AG20443 (cell line): ENCODE measurements at regions not wholly inside any gene's neighbourhood (a gene's known extent, or its start where the extent isn't known, plus 50 kb on each side); places are given as distances from the start of the nearest gene placed in this dataset.

Experiments used
- DNase-seq: peaks from one replicate; pipeline ENCODE4 v3.0.0; 2012; ENCODE audit warnings: low spot score, mixed read lengths

GRCh38 chr13:103349211-103349980 lies 283.2 kb upstream of the SLC10A2 start:
- DNase-seq, result no peak

- no peak for DNase-seq
Observed at GRCh38 chr13:103335241-103335640, 269.0 kb upstream of the SLC10A2 start.

DNA sequence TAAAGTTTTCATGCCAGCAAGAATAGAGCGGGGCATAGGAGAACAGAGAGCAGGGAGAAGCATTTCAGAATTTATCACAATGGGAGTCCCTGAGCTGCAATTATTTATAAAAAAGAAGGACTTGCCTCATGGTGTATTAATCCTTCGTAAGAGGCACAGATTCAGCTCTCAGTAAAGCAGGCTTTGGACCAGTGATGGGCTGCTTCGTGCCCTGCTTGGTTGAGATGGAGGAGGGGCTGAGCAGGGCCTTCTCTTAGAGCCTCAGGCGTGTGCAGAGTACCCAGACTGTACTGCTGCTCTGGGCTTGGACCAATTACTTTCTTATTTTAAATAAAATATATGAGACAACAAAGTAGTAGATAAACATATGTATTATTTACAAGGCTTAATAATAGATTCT lies 265.7 kb upstream of the SLC10A2 start:
- no peak for DNase-seq

- DNase-seq, result no peak
Observed at GRCh38 chr13:103328899-103329298, 262.7 kb upstream of the SLC10A2 start.

- DNase-seq, result no peak
Observed at GRCh38 chr13:103326326-103326725, 260.1 kb upstream of the SLC10A2 start.

DNA sequence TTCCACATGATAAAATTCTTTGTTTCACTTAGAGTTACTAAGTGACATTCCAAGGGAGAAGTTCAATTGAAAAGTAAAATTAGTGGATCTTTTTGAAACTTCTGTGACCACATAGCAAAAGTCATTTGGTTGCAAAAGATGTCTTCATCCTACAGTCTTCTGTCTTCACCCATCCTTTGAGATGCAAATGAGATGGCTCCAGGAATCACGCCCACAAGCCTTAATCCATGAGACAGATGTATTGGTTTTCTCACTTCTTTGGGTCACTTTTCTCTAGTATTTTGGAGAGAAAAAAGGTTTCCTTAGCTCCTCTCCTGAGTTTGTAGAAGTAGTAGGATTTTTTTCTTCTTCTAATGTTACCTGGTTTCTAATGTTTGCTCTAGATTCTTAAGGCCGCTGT lies 259.5 kb upstream of the SLC10A2 start:
- no peak for DNase-seq

DNA sequence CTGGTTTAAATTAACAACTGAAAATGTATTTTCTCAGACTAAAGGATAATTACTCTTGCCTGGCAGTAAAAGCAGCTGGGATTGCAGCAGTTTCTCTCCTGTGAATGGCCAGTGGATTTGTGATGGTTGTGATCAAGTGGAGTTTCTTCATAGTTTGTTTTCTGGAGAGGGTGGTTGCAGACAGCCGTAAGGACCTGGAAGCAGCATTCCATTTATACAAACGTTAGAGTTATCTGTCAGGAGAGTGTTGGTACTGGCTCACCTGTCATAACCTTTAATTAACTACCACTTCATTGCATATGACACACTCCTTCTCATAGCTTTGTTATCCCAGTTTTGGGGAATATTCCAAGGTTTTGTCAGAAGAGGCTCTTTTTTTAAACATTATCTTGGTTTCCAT lies 258.4 kb upstream of the SLC10A2 start:
- no peak for DNase-seq

DNA sequence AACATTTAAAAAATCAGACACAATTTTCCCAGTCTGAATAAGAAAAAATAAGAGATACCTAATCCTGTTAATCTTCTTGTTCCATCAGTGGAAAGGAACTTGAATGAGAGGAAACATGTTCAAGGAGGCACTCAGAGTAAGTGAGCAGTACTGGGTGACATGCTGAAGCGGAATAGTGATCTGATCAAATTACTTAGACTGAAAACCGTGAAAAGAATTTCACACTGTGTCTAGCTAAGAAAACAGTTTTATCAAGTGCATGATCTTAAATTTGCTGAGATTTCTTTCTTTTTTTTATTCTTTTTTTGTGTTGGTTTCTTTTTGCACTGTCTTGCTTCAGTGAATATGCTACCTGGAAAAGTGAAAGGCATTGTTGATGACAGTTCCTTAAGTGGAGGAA lies 249.5 kb upstream of the SLC10A2 start:
- DNase-seq, result no peak

DNA sequence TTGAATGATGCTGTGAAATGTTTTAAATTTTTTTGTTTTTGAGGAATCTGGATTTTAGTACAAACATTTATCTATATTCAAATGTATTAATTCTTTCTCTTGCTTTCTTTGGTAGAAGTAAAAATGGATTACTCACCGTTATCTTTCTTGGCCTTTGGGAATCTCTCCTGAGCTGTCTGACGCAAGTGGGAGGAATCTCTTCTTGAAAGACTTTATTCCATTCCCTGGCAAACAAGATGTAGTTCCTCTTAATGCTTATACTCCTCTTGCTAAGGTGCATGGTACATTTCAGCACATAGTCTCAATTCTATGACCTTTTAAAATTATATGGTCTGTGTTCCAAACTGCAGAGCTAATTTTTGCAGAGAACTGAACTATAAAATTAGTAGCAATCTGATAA lies 246.2 kb upstream of the SLC10A2 start:
- DNase-seq, result no peak

DNA sequence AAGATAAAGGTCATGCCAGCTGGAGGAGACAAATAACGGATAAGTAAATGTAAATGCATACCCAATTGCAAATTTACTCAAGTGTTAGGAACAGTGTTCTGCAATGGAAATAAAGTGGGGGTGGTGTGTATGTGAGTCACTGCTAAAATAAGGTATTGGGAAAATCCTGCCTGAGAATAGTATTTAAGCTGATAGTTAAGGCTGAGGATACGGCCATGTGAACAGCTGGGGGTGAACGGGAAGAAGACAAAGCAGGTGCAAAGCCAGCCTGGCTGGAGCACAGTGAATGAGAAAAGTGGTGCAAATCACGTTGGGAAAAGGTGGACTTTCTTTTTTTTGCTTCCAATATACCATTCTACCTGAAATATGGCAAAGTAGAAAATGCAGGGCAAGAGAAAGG lies 242.4 kb upstream of the SLC10A2 start:
- no peak for DNase-seq

DNA sequence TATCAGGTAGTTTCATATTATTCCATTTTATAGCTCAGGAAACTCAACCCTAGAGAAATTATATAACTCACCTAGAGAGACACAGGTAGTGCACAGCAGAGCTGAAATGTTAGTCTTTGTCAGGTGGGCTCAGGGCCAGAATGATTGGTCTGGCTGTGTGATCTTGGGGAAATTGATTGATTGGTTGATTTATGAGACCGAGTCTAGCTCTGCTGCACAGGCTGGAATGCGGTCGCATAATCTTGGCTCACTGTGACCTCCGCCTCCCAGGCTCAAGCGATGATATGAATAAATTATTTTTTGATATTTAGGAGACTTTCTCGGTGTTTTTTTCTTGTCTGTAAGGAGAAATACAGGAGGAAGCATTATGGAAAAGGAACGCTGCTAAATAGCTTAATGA lies 239.9 kb upstream of the SLC10A2 start:
- no peak for DNase-seq

DNA sequence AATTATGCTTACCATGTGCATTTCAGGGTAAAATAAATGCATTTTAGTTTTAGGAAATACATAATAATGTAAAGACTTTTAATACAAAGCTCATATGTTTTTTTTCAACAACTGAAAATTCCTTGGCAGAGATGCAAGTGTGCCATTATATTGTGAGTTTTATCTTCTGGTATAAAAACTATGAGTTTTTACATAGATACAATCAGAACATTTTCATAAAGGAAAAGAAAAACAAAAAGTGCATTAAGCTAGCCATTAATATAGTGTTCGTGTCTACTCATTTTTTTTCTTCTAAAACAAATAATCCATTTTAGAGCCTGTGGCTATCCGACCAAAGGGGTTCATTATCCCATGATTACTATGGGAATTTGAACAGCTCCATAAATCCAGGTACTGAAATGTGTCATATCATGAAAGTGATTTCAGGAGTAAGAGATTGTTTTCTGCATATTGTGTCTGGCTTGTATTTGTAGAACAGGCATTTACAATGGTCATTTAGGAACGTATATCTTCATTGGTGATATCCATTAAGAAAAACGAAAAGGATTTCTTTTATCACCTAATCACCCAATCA lies 236.9 kb upstream of the SLC10A2 start:
- no peak for DNase-seq

GRCh38 chr13:103302676-103303075 lies 236.5 kb upstream of the SLC10A2 start:
- DNase-seq, result no peak

DNA sequence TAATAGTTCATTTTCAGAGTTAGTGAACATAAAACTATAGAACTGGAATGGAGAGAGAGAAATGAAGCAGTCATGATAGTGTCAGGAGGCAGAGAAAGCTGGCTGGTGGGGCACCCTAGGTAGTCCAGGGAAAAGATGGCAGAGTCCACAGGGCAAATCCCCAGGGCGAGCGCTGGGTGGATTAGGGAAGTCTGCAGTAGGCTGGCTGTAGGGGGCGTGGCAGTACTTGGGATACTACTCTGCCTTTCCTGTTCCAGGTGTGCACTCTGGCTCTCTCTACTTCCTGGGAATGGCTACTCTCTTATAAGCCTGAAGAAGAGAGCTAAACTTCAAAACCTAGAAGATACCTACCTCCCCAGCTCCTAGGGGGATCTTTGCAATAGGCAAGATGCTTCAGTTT lies 232.9 kb upstream of the SLC10A2 start:
- DNase-seq, result no peak

- DNase-seq, result no peak
Observed at GRCh38 chr13:103297083-103297482, 230.9 kb upstream of the SLC10A2 start.

- DNase-seq, result no peak
Observed at GRCh38 chr13:103291798-103292572, 225.8 kb upstream of the SLC10A2 start.

DNA sequence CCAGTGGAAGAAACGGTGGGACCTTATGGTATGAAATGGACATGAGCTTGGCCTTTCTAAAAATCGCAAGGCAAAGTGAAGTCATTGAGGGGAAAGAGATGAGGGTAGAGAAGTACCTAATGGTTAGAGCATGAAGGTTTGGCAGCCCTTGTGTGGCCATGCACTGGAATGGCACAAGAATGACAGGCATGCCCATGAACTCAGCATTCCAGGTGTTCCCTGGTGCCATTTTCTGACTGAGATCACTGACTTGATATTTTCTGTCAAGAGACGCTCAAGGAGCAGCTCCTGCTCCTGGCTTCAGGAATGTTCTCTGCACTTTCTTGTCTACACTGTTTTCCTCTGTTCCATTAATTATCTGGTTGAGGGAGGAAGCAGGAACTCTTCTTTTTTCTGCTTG lies 225.0 kb upstream of the SLC10A2 start:
- DNase-seq, result no peak

DNA sequence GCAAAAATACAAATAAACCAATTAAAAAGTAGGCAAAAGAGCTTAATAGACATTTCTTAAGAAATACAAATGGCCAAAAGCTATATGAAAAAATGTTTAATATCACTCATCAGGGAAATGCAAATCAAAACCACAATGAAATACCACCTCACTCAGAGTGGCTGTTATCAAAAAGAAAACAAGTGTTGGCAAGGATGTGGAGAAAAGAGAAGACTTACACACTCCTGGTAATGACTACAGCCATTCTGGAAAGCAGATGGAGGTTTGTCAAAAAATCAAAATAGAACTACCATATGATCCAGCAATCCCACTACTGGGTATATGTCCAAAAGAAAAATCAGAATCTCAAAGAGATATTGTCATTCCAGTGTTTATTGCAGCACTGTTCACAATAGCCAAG lies 223.5 kb upstream of the SLC10A2 start:
- DNase-seq, result no peak

GRCh38 chr13:103288114-103288513 lies 221.9 kb upstream of the SLC10A2 start:
- DNase-seq, result no peak

- no peak for DNase-seq
Observed at GRCh38 chr13:103287659-103288058, 221.4 kb upstream of the SLC10A2 start.

GRCh38 chr13:103284466-103284865 lies 218.2 kb upstream of the SLC10A2 start:
- no peak for DNase-seq

DNA sequence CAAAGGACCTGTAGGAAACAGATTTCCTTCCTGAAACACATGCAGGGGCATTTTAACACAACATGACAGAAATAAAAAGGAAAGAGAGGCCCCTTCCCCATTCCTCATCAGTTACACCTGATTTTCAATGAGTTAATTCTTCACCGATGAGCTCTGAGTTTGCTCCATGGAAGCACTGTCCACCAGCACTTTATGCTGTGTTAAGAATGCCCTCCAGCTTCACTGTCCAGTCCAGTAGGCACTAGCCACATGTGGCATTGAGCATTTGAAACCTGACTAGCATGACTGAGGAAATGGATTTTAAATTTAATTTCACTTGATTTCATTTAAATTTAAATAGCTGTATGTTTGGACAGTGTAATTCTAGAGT lies 217.2 kb upstream of the SLC10A2 start:
- DNase-seq, result no peak
